Adipocyte (in vitro differentiated cells): ENCODE measurements at regions not wholly inside any gene's neighbourhood (a gene's known extent, or its start where the extent isn't known, plus 50 kb on each side); places are given as distances from the start of the nearest gene placed in this dataset.
A peak's percentile ranks its signal among the peaks of the same experiment; 100 is the strongest.

Experiments
- DNase-seq: peaks from one replicate; pipeline ENCODE4 v3.0.0-alpha.2; 2015; ENCODE audit warnings: low read depth
- H3K27me3 ChIP-seq: replicated peaks from 2 replicates; pipeline ENCODE4 v1.7.0; 2013; ENCODE audit warnings: mild to moderate bottlenecking, low read length, moderate library complexity; ENCODE audit not compliant: control insufficient read depth, insufficient read depth
- H3K36me3 ChIP-seq: 2 replicates; pipeline ENCODE4 v1.7.0; 2013; ENCODE audit warnings: low read length, mild to moderate bottlenecking, moderate library complexity; ENCODE audit not compliant: control insufficient read depth, insufficient read depth, severe bottlenecking
- H3K4me1 ChIP-seq: 2 replicates; pipeline ENCODE4 v1.7.0; 2013; ENCODE audit warnings: mild to moderate bottlenecking, low read length, moderate library complexity; ENCODE audit not compliant: control insufficient read depth, insufficient read depth
- H3K4me3 ChIP-seq: 2 replicates; pipeline ENCODE4 v1.7.0; 2013; ENCODE audit warnings: mild to moderate bottlenecking, low read length, moderate library complexity
- H3K9ac ChIP-seq: 2 replicates; pipeline ENCODE4 v1.7.0; 2013; ENCODE audit warnings: mild to moderate bottlenecking, low read length, moderate library complexity
- H3K9me3 ChIP-seq: 2 replicates; pipeline ENCODE4 v1.7.0; 2013; ENCODE audit warnings: mild to moderate bottlenecking, low read length, moderate library complexity; ENCODE audit not compliant: control insufficient read depth

DNA sequence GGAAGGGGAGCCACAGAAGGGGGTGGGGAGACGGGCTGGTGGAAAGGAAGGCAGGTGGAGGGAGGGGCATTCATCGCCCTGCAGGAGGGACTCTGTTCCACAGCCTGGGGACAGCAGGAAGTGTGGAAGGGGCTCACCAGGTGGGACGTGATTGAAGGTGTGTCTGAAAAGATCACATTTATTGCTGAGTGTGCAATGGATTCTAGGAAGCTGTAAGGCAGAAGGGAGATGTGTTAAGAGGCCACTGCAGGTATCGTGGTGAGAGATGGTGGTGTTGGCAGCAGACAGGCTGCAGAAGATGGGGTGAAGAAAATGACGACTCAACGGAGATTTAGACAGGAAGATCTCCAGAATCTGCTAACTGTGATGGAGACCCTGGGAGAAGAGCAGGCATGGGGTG, 537.4 kb downstream of the MN1 start:
- no peaks in the 10 kb centered on the region for H3K9me3 ChIP-seq
- H3K36me3 ChIP-seq, result no peaks in the 10 kb centered on the region
- no peak overlapping the region for H3K9ac ChIP-seq
- no peak for DNase-seq
- peaks cover 34% of the 10 kb centered on the region for H3K27me3 ChIP-seq
- no peak overlapping the region for H3K4me3 ChIP-seq
- no peaks in the 10 kb centered on the region for H3K4me1 ChIP-seq

DNA sequence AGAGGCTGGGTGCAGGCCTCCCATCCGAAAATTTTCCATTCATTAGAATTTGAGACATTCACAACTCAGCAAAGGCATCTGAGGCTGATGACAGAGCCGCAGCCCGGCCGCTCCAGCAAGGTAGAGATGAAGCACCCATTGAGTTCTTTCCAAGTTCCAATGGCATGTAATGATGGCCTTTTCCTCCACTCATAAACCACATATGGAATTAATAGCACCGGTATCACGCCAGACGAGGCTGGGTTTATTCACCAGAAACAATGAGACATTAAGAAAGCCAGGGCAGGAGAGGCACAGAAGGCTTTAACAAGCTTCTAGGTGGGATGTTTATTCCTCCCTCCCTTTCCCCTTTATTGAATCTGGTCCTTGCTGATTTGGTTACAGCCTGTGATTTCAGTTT, 534.4 kb downstream of the MN1 start:
- peak; percentile 24 for DNase-seq
- Histone ChIP-seq H3K27me3 (peaks cover 43% of the 10 kb centered on the region), H3K4me1 (no peaks in the 10 kb centered on the region), H3K9ac (no peak overlapping the region), H3K4me3 (no peak overlapping the region), H3K9me3 (no peaks in the 10 kb centered on the region), H3K36me3 (no peaks in the 10 kb centered on the region)

DNA sequence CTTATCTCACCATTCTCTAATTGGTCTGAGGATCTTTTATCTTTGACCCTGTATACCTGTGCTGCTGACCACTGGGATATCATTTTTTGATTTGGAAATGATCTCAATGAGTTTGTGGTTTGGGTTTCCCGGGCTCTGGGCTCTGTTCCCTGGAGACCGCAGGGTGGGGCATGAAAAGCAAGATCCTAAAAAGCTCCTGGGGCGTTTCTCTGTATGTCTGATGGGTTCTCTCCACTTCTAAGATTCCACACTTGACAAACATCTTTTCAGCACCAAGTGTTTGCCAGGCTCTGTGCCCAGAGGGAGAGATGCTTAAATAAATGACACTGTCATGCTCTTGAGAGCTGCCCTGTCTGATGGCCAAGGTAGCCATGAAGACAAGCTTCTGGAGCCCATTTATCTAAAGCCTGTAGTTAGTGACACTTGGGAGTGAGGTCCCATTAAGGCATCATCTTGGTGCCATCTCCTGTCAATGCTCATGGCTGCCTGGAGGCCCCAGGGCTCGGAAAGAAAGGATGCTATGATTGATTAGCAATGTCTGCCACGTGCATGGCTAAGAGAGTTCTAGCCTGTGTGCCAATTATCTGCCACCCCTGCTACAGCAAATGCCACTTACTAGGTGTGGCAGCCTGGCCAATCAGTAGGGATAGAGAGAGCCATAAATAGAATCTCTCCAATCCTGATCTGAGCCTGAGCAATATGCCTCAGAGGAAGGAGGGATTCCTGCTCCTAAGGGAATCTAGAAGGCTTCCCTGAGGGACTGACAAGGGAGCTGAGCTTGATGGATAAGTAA, 531.6 kb downstream of the MN1 start:
- Histone ChIP-seq H3K36me3 (no peaks in the 10 kb centered on the region), H3K27me3 (peaks cover 41% of the 10 kb centered on the region), H3K4me1 (peaks cover 7% of the 10 kb centered on the region), H3K9ac (no peak overlapping the region), H3K9me3 (no peaks in the 10 kb centered on the region), H3K4me3 (no peak overlapping the region)
- DNase-seq, result no peak

DNA sequence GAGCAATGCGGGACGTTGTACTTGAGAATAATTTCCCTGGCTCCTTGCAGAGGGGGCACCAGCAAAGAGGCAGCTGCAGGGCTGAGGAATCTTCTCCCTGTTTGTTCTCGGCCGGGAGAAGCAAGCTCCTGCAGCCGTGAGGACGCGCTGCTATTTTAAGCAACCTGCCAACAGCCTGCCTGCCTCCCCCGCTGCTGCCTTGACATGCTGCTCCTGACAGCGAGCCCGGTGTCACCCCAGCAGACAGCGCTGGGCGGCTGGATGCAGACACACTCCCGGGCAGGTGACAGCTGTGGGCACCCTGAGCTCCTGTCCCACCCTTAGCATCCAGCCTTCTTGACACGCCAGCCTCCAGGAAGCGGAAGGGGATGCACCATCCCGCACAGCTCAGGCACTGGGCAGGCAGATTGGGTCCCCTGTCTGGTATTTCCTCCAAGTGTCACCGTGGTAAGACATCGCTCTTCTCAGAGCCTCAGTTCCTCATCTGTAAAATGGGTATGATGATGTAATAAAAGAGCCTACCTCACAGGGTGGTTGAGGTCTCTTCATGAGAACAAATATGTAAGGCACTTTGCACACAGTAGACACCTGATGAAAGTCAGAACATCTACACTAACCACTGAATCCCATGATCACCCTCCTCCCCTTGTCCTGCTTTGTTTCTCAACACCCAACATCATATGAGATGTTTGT, 530.6 kb downstream of the MN1 start:
- no peak overlapping the region for H3K4me3 ChIP-seq
- no peak for DNase-seq
- H3K27me3 ChIP-seq, result peaks cover 31% of the 10 kb centered on the region
- no peaks in the 10 kb centered on the region for H3K36me3 ChIP-seq
- peaks cover 15% of the 10 kb centered on the region for H3K4me1 ChIP-seq
- H3K9ac ChIP-seq, result no peak overlapping the region
- H3K9me3 ChIP-seq, result no peaks in the 10 kb centered on the region

DNA sequence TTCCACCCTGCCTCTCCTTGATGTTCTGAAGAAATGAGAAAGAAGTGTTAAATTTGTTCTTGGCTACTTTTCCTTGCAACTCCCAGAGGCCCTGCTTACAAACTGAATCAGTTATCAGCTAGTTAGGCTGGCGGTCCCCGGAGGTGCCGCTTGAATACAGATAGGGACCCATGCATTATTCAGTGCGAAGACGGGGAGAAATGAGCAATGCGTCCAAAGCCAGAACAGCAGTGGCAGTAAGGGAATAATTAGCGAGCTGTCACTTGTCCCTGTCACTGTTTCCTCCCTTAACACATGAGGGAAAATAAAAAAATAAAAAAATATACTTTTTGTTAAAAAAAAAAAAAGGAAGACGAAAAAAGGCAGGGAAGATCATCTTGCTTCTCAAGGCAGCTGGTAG, 528.1 kb downstream of the MN1 start:
- Histone ChIP-seq H3K27me3 (peaks cover 31% of the 10 kb centered on the region), H3K4me1 (peaks cover 22% of the 10 kb centered on the region), H3K36me3 (no peaks in the 10 kb centered on the region), H3K4me3 (no peak overlapping the region), H3K9me3 (peaks cover 8% of the 10 kb centered on the region), H3K9ac (no peak overlapping the region)
- DNase-seq, result no peak

DNA sequence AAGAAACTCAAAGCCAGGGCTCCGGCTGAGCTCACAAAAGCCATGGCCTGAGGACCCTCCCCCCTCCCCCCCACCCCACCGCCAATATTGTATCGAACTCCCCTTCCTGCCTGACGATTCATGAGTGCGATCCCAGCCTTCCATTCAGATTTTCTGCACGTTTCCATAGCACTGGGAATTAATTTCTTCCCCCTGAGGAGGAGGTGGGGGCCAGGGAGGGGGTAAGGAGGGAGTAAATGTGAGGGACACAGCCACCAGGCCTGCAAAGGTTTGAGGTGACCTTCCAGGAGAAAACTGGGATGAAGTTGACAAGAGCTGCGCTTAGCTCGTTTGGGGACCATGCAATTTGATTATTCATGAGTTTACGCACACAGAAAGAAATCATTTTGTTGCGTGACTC, 527.7 kb downstream of the MN1 start:
- Histone ChIP-seq H3K9ac (no peak overlapping the region), H3K27me3 (peaks cover 27% of the 10 kb centered on the region), H3K4me1 (peaks cover 26% of the 10 kb centered on the region), H3K9me3 (peaks cover 8% of the 10 kb centered on the region), H3K4me3 (no peak overlapping the region), H3K36me3 (no peaks in the 10 kb centered on the region)
- DNase-seq, result no peak

DNA sequence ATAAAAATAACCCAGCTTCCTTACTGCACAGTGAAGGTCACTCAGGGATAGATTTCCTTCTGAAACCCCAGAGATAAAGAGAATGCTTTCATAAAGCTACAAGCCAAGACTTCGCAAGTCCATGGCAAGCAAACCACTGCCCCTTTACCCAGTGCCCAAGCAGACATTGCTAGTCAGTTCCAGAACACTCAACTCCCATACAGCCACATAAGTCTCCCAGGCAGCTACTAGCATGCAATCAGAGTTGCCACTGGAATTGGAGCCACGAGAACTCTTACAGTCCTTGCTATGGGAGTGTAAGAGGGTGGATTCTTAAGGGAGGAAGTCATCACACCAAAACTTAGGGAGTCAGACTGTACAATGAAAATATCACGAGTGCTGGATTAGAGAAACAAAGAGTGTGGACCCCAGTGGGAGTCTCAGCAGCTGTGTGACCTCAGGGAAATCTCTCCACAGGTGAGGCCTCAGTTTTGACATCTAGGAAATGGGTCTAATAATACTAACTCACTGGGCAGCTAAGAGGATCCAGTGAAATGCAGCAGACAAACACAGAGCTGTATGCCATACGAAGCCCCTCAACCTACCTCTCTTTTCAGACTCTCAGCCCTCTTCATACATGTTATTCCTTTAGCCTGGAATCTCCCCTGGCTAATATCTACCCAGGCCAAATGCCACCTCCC, 526.6 kb downstream of the MN1 start:
- H3K27me3 ChIP-seq, result peaks cover 21% of the 10 kb centered on the region
- no peaks in the 10 kb centered on the region for H3K36me3 ChIP-seq
- peaks cover 26% of the 10 kb centered on the region for H3K4me1 ChIP-seq
- H3K4me3 ChIP-seq, result peak overlapping the region; percentile 2
- DNase-seq, result no peak
- H3K9ac ChIP-seq, result peak overlapping the region; percentile 35
- H3K9me3 ChIP-seq, result peaks cover 8% of the 10 kb centered on the region

DNA sequence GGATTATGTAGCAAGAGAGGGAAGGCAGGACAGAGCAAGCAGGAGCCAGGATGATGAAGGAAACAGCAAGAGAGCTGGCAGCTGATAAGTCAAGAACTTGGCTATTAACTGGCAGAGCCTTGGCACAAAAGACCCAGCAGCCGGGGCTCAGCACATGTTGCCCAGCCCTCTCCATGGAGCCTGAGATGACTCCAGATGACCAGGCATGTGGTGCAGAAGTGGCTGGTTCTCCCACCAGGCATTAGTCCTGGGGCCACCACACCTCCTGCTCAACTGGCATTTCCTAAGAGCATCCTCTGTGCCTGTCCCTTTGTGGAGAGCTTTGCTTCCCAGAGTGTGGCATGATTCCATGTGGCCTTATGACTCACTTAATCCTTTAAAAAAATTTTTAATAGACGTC, 522.6 kb downstream of the MN1 start:
- Histone ChIP-seq H3K9me3 (peaks cover 19% of the 10 kb centered on the region), H3K9ac (peak overlapping the region; percentile 71), H3K4me1 (peaks cover 25% of the 10 kb centered on the region), H3K36me3 (peaks cover 8% of the 10 kb centered on the region), H3K27me3 (peaks cover 12% of the 10 kb centered on the region), H3K4me3 (no peak overlapping the region)
- DNase-seq, result no peak

DNA sequence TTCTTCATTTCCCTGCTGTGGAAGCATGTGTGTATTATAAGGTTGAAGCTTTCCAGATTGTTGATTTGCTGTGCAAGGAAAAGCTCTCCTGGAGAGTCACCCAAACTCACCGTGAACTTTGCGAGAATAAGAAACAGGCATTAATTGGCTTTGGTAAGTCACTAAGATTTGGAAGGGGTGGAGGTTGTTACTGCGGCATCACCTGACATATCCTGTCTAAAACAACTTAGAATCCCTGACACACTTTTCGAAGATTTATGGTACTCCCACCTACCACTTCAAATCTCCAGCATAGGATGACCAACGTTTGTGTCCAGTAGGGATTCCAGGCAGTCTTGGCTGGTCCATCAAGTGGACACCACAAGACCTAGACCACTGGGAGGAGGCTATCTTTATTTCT, 518.3 kb downstream of the MN1 start:
- peaks cover 11% of the 10 kb centered on the region for H3K9me3 ChIP-seq
- peaks cover 8% of the 10 kb centered on the region for H3K36me3 ChIP-seq
- peaks cover 11% of the 10 kb centered on the region for H3K4me1 ChIP-seq
- no peak overlapping the region for H3K9ac ChIP-seq
- H3K4me3 ChIP-seq, result no peak overlapping the region
- H3K27me3 ChIP-seq, result peaks cover 16% of the 10 kb centered on the region
- no peak for DNase-seq

DNA sequence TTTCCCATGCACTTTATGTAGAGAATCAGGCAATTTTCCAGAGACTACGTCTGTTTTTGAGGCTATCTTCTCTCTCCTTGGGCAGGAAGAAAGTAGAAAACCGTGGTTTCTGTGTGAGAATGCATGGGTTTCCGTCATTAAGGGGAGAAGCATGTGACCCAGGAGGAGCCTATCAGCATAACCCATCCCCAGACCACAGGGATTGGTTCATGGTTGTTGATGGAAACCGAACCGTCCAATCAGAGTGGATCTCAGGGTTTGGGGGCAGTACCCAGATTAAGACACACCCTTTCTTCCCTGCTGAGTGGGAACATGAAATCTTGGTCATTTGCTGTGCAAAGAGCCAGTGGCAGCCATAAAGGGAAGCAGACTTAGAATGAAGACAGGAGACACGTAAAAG, 517.8 kb downstream of the MN1 start:
- DNase-seq, result no peak

DNA sequence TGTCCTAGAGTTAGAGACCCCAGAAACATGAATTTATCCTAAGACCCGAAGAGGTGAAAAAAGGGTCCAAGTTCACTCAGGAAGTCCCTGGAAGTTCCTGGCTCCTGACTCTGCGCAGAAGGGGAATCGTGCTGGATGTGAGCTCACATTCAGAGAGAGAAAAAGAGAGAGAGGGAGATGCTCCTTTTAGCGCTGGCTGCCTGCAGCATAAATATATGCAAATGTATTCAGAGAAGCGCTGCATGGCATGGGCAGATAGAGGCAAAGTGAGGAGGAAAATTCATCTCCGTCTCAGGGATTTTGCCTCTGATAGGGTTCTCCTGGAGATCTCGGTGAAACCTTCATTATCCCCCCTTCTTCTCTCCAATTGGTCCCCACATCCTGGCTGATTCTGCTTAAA, 517.2 kb downstream of the MN1 start:
- H3K4me1 ChIP-seq, result peaks cover 6% of the 10 kb centered on the region
- no peak overlapping the region for H3K4me3 ChIP-seq
- H3K36me3 ChIP-seq, result peaks cover 8% of the 10 kb centered on the region
- DNase-seq, result no peak
- peaks cover 11% of the 10 kb centered on the region for H3K9me3 ChIP-seq
- no peak overlapping the region for H3K9ac ChIP-seq
- H3K27me3 ChIP-seq, result peaks cover 23% of the 10 kb centered on the region

More for the DNA sequence above, 517.8 kb downstream of the MN1 start:
- Histone ChIP-seq H3K4me1 (peaks cover 6% of the 10 kb centered on the region), H3K9ac (no peak overlapping the region), H3K4me3 (no peak overlapping the region), H3K27me3 (peaks cover 17% of the 10 kb centered on the region), H3K36me3 (peaks cover 8% of the 10 kb centered on the region), H3K9me3 (peaks cover 11% of the 10 kb centered on the region)
